WTC11 (cell line): ENCODE measurements at regions not wholly inside any gene's neighbourhood (a gene's known extent, or its start where the extent isn't known, plus 50 kb on each side); places are given as distances from the start of the nearest gene placed in this dataset.

ENCODE experiments used
- ATAC-seq: fragments of 200-7000 bp; cut with Tn5 transposase; 2 replicates; pipeline ENCODE4 v1.10.0; 2021; ENCODE audit warnings: mild to moderate bottlenecking, moderate library complexity
- CTCF ChIA-PET: fragments of 300-600 bp; sonication (Branson Sonifier 250); formaldehyde crosslinking; loops from one replicate; lab custom pipeline; 2021; ENCODE audit warnings: antibody characterized with exemption; lab: Charles Lee
- POLR2A ChIA-PET: fragments of 350-600 bp; sonication (Branson Sonifier 250); formaldehyde crosslinking; loops from one replicate; lab custom pipeline; 2021; ENCODE audit warnings: antibody characterized with exemption; lab: Charles Lee
- DNase-seq: peaks from one replicate; pipeline ENCODE4 v3.0.0; 2021; ENCODE audit warnings: low spot score
- H3K27ac Mint-ChIP-seq: 2 replicates; pipeline ENCODE4 v1.8.0; 2021; ENCODE audit warnings: mixed read lengths
- H3K27me3 Mint-ChIP-seq: 2 replicates; pipeline ENCODE4 v1.8.0; 2021; ENCODE audit warnings: low read depth, mild to moderate bottlenecking, moderate library complexity, mixed read lengths
- H3K36me3 Mint-ChIP-seq: 2 replicates; pipeline ENCODE4 v1.8.0; 2021; ENCODE audit warnings: mixed read lengths
- H3K4me1 Mint-ChIP-seq: 2 replicates; pipeline ENCODE4 v1.8.0; 2022; ENCODE audit warnings: mixed read lengths
- H3K4me3 Mint-ChIP-seq: 2 replicates; pipeline ENCODE4 v1.8.0; 2021; ENCODE audit warnings: mild to moderate bottlenecking, moderate library complexity, mixed read lengths
- H3K9me3 Mint-ChIP-seq: 2 replicates; pipeline ENCODE4 v1.8.0; 2021; ENCODE audit warnings: mixed read lengths
- ATF6 ChIP-seq: sonication (generic); formaldehyde crosslinking; IDR thresholded peaks from 2 replicates; pipeline ENCODE4 v1.8.1; 2023; ENCODE audit warnings: mild to moderate bottlenecking, missing genetic modification reagents
- CREB1 ChIP-seq: sonication (generic); formaldehyde crosslinking; IDR thresholded peaks from 2 replicates; pipeline ENCODE4 v1.8.0; 2023; ENCODE audit warnings: mild to moderate bottlenecking, missing genetic modification reagents
- E2F1 ChIP-seq: sonication (generic); formaldehyde crosslinking; IDR thresholded peaks from 2 replicates; pipeline ENCODE4 v1.8.0; 2022; ENCODE audit warnings: mild to moderate bottlenecking, missing genetic modification reagents
- GRHL2 ChIP-seq: fragments of 250-450 bp; sonication (Bioruptor Pico); IDR thresholded peaks from 2 replicates; pipeline ENCODE4 v1.8.0; 2022; ENCODE audit warnings: mild to moderate bottlenecking, moderate library complexity; ENCODE audit not compliant: insufficient replicate concordance, severe bottlenecking
- HMGA2 ChIP-seq: fragments of 250-450 bp; sonication (Bioruptor Pico); IDR thresholded peaks from 2 replicates; pipeline ENCODE4 v1.4.0; 2021; ENCODE audit warnings: mild to moderate bottlenecking, moderate library complexity
- HMGXB4 ChIP-seq: sonication (generic); formaldehyde crosslinking; IDR thresholded peaks from 2 replicates; pipeline ENCODE4 v1.8.1; 2023; ENCODE audit warnings: mild to moderate bottlenecking, moderate library complexity, missing genetic modification reagents
- NFE2L1 ChIP-seq: sonication (generic); formaldehyde crosslinking; IDR thresholded peaks from 2 replicates; pipeline ENCODE4 v1.8.1; 2023; ENCODE audit warnings: missing genetic modification reagents
- PRDM15 ChIP-seq: sonication (generic); formaldehyde crosslinking; IDR thresholded peaks from 2 replicates; pipeline ENCODE4 v1.8.0; 2022; ENCODE audit warnings: missing genetic modification reagents
- SMAD3 ChIP-seq: sonication (generic); formaldehyde crosslinking; IDR thresholded peaks from 2 replicates; pipeline ENCODE4 v1.8.0; 2022; ENCODE audit warnings: missing genetic modification reagents, mild to moderate bottlenecking, borderline replicate concordance
- SMAD4 ChIP-seq: sonication (generic); formaldehyde crosslinking; IDR thresholded peaks from 2 replicates; pipeline ENCODE4 v1.8.0; 2022; ENCODE audit warnings: mild to moderate bottlenecking, missing genetic modification reagents
- SOX15 ChIP-seq: fragments of 250-450 bp; sonication (Bioruptor Pico); IDR thresholded peaks from 2 replicates; pipeline ENCODE4 v1.9.0; 2021; ENCODE audit warnings: mild to moderate bottlenecking
- ZBTB43 ChIP-seq: sonication (generic); formaldehyde crosslinking; IDR thresholded peaks from 2 replicates; pipeline ENCODE4 v1.8.1; 2023; ENCODE audit warnings: mild to moderate bottlenecking, missing genetic modification reagents
- ZNF425 ChIP-seq: fragments of 250-450 bp; sonication (Bioruptor Pico); conservative IDR thresholded peaks from 2 replicates; pipeline ENCODE4 v1.9.0; 2021; ENCODE audit warnings: mild to moderate bottlenecking

- no peak for TF ChIP-seq PRDM15 (CRISPR knock-in tag)
These were observed 429.9 kb upstream of the ARID1B start (continued) for GRCh38 chr6:156347246-156347645.

- Mint-ChIP-seq H3K9me3 (no peaks in the 10 kb centered on the region), H3K27me3 (no peaks in the 10 kb centered on the region), H3K36me3 (no peaks in the 10 kb centered on the region), H3K4me3 (no peak overlapping the region), H3K4me1 (peaks cover 5% of the 10 kb centered on the region; the same call in 1 of the 2 replicates), H3K27ac (no peak overlapping the region)
- TF ChIP-seq CREB1 (CRISPR knock-in tag) (no peak), SOX15 (CRISPR knock-in tag) (no peak), ZBTB43 (no peak), E2F1 (CRISPR knock-in tag) (no peak), ZNF425 (CRISPR knock-in tag) (no peak), SMAD3 (no peak), ATF6 (no peak), NFE2L1 (CRISPR knock-in tag) (no peak), HMGA2 (CRISPR knock-in tag) (no peak), SMAD4 (CRISPR knock-in tag) (no peak), GRHL2 (CRISPR knock-in tag) (no peak), HMGXB4 (no peak)
- no peak for ATAC-seq
- DNase-seq = no peak
- POLR2A ChIA-PET = no interaction called here
- CTCF ChIA-PET = no interaction called here
These were observed 431.5 kb upstream of the ARID1B start for GRCh38 chr6:156345700-156346099.
